Peyer's patch (tissue), 4 donors: ENCODE measurements at regions not wholly inside any gene's neighbourhood (a gene's known extent, or its start where the extent isn't known, plus 50 kb on each side); places are given as distances from the start of the nearest gene placed in this dataset.
"Not testable (repeated sequence)": the region's sequence is repeated elsewhere in the genome, so short reads cannot be mapped to it uniquely, and the experiment has no call there.

Source experiments
- DNase-seq, 3 donors: peaks; one replicate each; pipeline ENCODE4 v3.0.0-alpha.2; 2017 to 2019
- H3K27ac ChIP-seq, 4 donors: fragments of 200-600 bp; sonication (generic); one replicate each; pipeline ENCODE4 v1.5.1; 2016 to 2019
- H3K27me3 ChIP-seq, 2 donors: fragments of 200-600 bp; sonication (generic); one replicate each; pipeline ENCODE4 v1.5.1; 2019
- H3K36me3 ChIP-seq, 3 donors: fragments of 200-600 bp; sonication (generic); one replicate each; pipeline ENCODE4 v1.5.1; 2016 to 2019
- H3K4me1 ChIP-seq, 4 donors: fragments of 200-600 bp; sonication (generic); one replicate each; pipeline ENCODE4 v1.5.1; 2016 to 2019
- H3K4me3 ChIP-seq, 4 donors: fragments of 200-600 bp; sonication (generic); 1 replicate in 3 of 4; 2 replicates in 1 of 4; pipeline ENCODE4 v1.5.1; 2016 to 2019; ENCODE audit warnings: mild to moderate bottlenecking in 1 of 4
- H3K9me3 ChIP-seq, 4 donors: fragments of 200-600 bp; sonication (generic); one replicate each; pipeline ENCODE4 v1.5.1; 2016 to 2019; ENCODE audit warnings: mild to moderate bottlenecking in 1 of 4
- CTCF ChIP-seq, 6 experiments: fragments of 450-650 bp in 4 of 6; fragments of 200-600 bp in 2 of 6; sonication (generic) in 1 of 6; IDR thresholded peaks; one replicate each; pipeline ENCODE4 v1.5.1; 2017 to 2019; ENCODE audit warnings: antibody characterized with exemption in 6 of 6, mild to moderate bottlenecking in 3 of 6, moderate library complexity in 1 of 6
- POLR2A ChIP-seq, 2 donors: fragments of 450-650 bp; IDR thresholded peaks; one replicate each; pipeline ENCODE4 v1.5.1; 2017; ENCODE audit warnings: antibody characterized with exemption in 2 of 2, mild to moderate bottlenecking in 2 of 2, moderate library complexity in 2 of 2
- small RNA-seq, 2 donors: library from RNA; depleted of rRNA; stranded (forward); fragments of <200 nt; gene quantifications; one replicate each; pipeline ENCODE3, GENCODE V24; 2016

GRCh38 chr17:77088455-77089123, 52.2 kb upstream of the SEC14L1 start:
- Histone ChIP-seq H3K27me3 (no peaks in the 10 kb centered on the region), H3K4me1 (peaks cover 0 to 20% (median 7%) of the 10 kb centered on the region in 4 donors), H3K4me3 (peak overlapping the region; percentile 66 to 79 (median 73)), H3K36me3 (peaks cover 0 to 19% (median 0%) of the 10 kb centered on the region in 3 donors), H3K27ac (peak overlapping the region; percentile 74 to 82 (median 82)), H3K9me3 (no peaks in the 10 kb centered on the region)
- DNase-seq: peak; percentile 85 to 97 (median 92)
- TF ChIP-seq CTCF (IDR thresholded peaks at IDR 0.05) (peak; percentile 62 to 86 (median 67)), POLR2A (IDR thresholded peaks at IDR 0.05) (peak in 1 of 2 donors; percentile 61)

DNA sequence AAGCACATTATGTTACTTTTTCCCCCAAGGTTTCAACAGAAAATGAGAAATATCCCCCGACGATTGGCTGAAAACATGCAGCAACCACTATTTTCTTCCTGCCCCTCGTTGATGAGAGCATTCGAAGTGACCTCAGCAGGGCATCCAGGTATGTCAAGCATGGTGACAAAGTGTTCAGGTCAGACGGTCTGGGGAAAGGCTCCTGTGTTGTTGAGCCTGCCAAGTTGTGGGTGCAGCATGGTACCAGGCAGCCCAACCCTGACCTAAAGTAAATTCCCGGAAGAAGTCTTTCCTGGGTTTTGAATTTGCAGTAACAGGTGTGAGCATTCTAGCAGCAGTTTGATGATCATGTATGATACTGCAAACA, 51.7 kb upstream of the SEC14L1 start:
- no peaks in the 10 kb centered on the region for H3K9me3 ChIP-seq
- DNase-seq: no peak

DNA sequence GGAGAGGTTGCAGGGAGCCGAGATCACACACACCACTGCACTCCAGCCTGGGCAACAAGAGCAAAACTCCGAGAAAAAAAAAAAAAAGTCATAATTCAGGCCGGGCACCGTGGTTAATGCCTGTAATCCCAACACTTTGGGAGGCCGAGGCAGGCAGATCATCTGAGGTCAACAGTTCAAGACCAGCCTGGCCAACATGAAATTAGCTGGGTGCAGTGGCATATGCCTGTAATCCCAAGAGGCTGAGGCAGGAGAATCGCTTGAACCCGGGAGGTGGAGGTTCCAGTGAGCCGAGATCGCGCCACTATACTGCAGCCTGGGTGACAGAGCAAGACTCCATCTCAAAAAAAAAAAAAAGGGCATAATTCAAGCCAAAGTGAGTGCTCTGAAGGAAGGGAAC, 50.8 kb upstream of the SEC14L1 start:
- H3K27me3 ChIP-seq, H3K9me3 ChIP-seq, H3K27ac ChIP-seq, DNase-seq: not testable (repeated sequence)
- peak overlapping the region in 1 of 4 donors; percentile 72 for H3K4me3 ChIP-seq
- H3K36me3 ChIP-seq: peaks cover 0 to 32% (median 0%) of the 10 kb centered on the region in 3 donors
- H3K4me1 ChIP-seq: peaks cover 0 to 20% (median 7%) of the 10 kb centered on the region in 4 donors

More for the DNA sequence above, 51.7 kb upstream of the SEC14L1 start:
- Histone ChIP-seq H3K27me3 (no peaks in the 10 kb centered on the region), H3K36me3 (peaks cover 0 to 24% (median 0%) of the 10 kb centered on the region in 3 donors), H3K4me1 (peaks cover 0 to 20% (median 7%) of the 10 kb centered on the region in 4 donors), H3K4me3 (peak overlapping the region; percentile 66 to 79 (median 73)), H3K27ac (peak overlapping the region; percentile 74 to 82 (median 82))
- TF ChIP-seq POLR2A (IDR thresholded peaks at IDR 0.05) (no peak), CTCF (IDR thresholded peaks at IDR 0.05) (no peak)

DNA sequence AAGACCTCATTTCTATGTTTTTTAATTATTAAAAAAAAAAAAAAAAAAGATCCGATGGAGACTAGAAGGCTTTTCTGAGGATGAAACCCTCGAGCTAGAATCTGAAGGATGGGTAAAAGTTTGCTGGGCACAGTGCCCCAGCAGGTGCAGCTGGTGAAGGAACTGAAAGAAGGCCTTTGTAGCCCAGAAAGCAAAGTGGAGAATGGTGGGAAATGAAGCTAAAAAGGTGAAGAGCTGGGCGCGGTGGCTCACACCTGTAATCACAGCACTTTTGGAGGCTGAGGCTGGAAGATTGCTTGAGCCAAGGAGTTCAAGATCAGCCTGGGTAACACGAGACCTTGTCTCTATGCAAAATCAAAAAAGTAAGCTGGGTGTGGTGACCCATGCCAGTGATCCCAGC, 50.3 kb upstream of the SEC14L1 start:
- Histone ChIP-seq H3K27me3 (no peaks in the 10 kb centered on the region), H3K27ac (no peak overlapping the region), H3K4me1 (peaks cover 0 to 20% (median 7%) of the 10 kb centered on the region in 4 donors), H3K36me3 (peaks cover 0 to 38% (median 0%) of the 10 kb centered on the region in 3 donors), H3K9me3 (no peaks in the 10 kb centered on the region), H3K4me3 (no peak overlapping the region)
- no peak for DNase-seq
- TF ChIP-seq POLR2A (IDR thresholded peaks at IDR 0.05) (no peak), CTCF (IDR thresholded peaks at IDR 0.05) (no peak)

Small RNAs in the stretch of these regions (small RNA-seq; reads per million reads assigned to genes)
- gene RF00017 (0 reads per million in 2 donors), gene SCARNA16 (0 reads per million in 2 donors)
